Activated T-cell treated with anti-CD3 and anti-CD28 coated beads, Interleukin-2, amount 50 U/mL, for 48 hours (primary cell): ENCODE measurements at regions not wholly inside any gene's neighbourhood (a gene's known extent, or its start where the extent isn't known, plus 50 kb on each side); places are given as distances from the start of the nearest gene placed in this dataset.

Source experiments
- DNase-seq, 2 experiments: peaks; one replicate each; pipeline ENCODE4 v3.0.0-alpha.2; 2020

GRCh38 chr1:201589186-201589585, 50.3 kb downstream of the NAV1 start:
- DNase-seq = no peak

- DNase-seq = no peak
These were observed 51.5 kb downstream of the NAV1 start for GRCh38 chr1:201590474-201590873.

DNA sequence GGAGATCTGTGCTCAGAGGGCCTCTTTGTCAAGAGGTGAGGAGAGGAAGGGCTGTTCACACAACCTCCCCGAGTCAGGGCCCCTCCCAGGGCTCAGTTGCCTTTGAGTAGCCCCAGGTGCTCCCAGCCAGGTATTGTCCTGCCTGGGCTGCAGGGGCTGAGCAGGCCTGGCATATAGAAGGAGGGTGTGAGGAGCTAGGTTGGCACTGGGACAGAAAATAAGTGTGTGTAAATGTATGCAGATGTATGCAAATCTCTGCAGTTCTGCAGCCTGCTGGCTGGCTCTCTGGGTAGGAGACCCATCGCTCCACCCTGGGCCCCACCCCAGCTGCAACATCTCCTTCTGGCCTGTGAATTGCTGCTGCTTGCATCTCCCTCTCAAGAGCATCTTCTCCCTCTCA, 52.4 kb downstream of the NAV1 start:
- DNase-seq = no peak

- DNase-seq = no peak
These were observed 53.1 kb downstream of the NAV1 start for GRCh38 chr1:201591981-201592380.

DNA sequence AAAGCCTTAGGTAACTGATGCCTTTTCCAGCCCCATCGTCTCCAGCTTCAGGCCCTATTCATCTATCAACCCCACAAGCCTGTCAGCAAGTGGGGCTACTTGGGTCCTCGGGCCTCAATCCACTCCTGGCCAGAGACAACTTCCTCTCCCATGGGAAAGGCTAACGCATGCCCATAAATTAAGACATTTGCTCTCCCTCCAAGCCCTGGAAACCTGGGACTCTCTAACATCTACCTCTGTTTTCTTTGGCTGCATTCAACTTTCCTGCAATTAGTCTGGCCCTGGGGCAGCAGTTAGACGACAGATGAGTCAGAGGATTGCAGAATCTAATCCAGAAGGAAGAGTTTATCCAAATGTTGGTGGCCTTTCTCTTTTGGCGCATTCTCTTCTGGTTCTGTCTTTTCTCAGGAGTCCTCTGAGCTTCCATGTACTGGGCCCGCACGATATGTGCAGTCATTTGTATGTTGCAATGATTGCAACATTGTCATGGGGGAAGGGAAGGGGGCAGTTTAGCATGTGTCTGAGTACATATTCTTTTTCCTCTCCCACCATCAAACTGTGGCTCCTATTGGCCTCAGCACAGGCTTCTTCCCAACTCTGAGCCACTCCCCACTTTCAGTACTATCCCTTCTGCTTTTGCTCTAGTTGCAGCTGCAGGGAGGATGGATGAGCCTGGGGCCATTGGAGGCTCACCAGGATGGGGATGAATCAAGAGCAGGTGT, 54.4 kb downstream of the NAV1 start:
- no peak for DNase-seq

DNA sequence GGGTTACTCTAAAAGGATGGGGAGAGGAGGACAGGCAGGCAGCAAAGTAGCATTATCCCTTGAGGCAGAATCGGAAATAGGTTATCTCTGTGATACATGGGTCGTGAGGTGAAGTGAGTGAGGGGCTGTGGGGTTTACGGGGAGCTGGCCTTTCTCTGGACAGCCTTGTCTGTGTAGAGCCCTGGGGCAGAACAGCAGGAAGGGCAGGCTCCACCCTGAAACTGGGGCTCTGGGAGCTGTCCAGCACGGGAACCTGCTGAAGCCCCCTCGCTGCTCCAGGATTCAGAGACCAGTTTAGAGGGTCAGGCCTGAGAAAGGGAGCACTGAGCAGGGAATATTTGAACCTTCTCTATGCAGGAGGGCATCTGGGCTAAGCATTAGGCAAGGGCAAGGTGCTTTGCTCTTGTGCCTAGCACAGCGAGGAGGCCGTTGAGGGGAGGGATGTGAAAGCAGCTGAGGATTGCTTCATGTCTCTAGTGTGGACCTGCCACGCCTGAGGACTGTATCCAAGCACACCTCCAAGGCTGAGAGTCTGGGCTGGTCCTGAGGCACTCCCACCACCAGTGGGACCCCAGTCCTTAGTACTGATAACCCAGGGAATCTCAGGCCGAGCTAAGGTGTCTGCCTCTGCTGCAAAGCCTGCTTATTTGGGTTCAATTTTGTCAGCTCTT, 55.8 kb downstream of the NAV1 start:
- no peak for DNase-seq

- no peak for DNase-seq
These were observed 56.5 kb downstream of the NAV1 start for GRCh38 chr1:201595381-201595780.

DNA sequence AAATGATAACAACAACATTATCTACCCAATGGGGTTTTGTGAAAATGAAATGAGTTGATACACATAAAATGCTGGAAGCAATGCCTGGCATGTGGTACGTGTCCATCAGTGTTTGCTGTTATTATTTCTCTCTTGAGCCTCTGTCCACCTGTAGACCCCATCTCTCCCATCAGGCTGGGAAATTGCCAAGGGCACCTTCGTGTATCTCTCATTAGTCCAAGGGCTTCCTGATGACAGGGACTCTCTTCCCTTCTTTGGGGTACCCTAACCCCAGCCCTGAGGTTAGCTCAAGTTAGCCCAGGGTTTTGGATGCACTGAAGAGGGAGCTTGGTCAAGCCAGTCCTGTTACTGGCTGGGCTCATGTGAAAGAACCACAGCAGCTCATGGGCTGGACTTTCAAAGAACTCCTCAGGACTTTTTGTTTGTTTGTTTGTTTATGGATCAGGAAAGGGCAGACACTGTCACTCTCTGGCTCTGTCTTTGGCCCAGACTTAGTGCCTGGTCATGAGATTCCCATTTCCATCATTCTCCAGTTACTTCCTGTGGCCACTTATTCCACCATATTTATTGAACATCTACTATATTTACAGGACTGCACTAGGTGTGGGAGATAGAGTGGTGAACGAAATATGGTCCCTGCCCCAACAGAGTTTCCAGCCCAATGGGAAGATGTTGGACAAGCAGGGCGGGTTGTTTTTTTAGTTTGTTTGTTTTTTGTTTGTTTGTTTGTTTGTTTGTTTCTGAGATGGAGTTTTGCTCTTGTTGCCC, 57.4 kb downstream of the NAV1 start:
- DNase-seq = no peak

DNA sequence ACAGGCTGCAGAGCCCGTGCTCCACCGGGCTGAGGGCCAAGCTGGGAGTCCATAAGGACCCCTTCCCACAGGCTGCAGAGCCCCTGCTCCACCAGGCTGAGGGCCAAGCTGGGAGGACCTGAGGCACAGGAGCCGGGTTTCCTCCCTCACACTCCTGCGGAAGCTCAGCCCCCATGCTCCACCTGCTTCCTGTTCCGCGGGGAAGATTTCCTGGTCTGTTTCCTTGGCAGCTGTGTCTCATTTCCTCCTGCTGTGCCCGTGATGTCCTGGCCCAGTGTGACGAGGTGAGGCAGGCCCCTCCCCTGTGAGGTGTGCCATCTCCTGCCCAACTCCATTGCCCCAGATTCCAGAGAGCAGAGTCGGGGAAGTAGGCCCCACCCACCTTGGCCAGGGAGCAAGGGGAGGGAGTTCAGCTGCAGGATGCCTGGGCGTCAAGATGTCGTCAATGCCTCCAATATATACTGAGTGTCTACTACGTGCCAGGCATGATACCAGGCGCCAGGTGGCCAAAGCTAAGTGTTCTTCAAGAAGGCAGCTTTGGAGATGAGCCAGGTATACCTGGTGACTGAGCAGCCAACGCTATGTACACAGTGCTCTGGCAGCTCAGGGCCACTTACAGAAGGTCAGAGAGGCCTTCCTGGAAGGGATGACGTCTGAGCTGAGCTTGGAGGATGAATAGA, 58.8 kb downstream of the NAV1 start:
- no peak for DNase-seq

DNA sequence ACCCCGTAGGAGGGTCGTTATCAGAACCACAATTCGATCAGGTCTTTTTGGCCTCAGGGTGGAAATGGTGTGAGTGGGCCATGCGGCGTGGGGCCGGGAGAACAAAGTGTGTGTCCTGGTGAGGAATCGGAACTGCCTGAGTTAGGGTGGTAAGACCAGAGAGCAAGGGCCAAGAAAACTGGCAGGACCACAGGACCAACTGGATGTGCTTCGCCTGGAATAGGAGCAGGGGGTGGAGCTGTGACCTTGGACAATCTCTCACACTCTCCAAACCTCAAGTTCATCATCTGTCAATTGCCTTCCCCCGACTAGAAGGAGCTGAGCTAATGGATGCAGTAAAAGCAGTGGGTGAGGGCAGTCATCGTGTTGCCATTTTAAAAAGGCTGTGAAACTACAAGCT, 59.5 kb downstream of the NAV1 start:
- DNase-seq = no peak

GRCh38 chr1:201598973-201599372, 60.0 kb downstream of the NAV1 start:
- no peak for DNase-seq

DNA sequence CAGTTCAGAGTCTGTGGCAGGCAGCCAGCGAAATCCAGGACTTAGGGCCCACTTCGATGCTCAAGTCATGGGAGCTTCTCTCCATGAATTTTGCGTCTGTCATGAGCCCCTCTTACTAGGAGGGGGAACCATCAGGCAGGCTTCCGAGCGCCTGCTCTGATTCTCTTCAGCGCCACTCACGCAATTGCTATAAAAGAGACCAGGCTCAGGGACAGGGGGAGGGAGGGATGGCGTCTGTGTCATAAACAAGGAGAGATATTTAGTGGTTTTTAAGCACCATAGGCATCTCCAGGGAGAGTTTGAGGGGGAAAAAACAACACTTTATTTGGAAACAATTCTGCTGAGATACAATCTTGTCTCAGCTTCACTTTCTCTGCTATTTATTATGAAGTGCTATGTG, 60.6 kb downstream of the NAV1 start:
- no peak for DNase-seq

DNA sequence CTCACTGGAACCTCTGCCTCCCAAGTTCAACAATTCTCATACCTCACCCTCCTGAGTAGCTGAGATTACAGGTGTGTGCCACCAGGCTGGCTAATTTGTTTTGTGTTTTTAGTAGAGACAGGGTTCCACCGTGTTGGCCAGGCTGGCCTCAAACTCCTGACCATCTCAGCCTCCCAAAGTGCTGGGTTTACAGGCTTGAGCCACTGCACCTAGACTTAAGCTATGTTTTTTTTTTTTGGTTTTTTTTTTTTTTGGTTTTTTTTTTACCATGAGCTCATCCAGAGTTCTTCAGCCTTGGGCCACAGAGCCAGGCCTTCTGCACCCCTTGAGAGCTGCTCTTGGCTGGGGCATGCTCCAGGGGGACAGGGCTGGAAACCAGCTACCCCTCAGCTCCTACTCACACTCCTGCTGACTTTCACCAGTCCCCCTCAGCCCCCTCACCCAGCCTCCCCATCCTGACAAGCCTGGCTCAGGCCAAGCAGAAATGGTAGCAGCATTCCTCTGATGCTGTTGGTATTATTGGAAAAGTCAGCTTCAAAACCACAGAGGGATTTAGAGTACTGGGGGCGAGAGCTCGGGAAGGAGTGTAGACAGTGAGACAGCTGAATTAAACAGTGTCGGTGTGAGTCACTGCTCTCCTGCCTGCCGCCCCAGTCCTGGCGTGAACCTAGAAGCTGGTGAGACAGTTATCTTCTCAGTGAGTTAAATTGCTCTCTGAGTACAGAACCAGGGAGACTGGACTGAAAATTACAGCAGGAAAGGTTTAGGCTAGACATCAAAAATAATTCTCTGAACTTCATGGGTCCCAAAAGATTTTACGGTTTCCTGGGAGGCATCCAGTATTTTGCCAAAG, 63.7 kb downstream of the NAV1 start:
- no peak for DNase-seq

DNA sequence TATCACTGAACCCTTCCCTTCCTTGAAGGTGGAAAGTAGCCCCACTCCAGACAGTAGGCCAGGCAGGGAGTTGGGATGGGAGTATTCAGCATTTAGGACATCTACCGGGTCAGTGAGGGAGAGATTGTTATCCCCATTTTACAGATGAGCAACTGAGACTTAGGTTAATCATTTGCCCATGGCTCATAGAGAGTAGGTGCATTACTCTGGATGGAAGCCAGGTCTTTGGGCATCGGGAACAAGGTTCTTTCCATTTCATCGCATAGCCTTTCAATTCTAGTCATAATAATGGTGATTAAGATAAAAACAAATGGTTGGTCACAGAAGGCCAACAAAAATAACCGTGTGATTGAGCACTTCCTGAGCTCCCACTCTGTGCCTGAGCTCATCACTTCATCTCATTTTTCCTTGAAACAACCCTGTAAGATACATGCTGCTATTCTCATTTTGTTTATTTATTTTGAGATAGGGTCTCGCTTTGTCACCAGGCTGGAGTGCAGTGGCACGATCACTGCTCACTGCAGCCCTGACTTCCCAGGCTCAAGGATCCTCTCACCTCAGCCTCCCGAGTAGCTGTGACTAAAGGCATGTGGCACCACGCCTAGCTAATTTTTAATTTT, 64.8 kb downstream of the NAV1 start:
- no peak for DNase-seq

GRCh38 chr1:201605385-201606010, 66.6 kb downstream of the NAV1 start:
- DNase-seq = no peak

DNA sequence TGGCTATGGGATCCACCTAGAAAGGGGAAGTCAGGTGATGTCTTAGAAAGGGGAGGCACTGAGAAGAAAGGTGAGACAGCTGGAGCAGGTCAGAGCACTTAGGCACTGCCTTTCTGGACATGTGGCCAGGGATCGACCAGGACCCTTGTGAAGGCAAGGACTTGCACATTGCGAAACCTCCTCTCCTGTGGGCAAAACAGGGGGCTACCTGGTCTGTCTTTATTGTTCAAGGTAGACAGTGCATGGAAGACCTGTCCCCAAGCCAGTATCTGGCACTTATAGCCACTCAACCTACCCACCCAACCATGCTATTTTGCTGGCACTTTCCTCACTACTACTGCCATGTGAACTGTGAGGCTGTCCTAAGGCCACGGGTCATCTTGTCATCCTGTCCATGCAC, 67.2 kb downstream of the NAV1 start:
- no peak for DNase-seq

GRCh38 chr1:201606623-201607022, 67.7 kb downstream of the NAV1 start:
- DNase-seq = no peak

GRCh38 chr1:201608635-201609395, 69.9 kb downstream of the NAV1 start:
- no peak for DNase-seq

- no peak for DNase-seq
These were observed 70.9 kb downstream of the NAV1 start for GRCh38 chr1:201609661-201610318.

DNA sequence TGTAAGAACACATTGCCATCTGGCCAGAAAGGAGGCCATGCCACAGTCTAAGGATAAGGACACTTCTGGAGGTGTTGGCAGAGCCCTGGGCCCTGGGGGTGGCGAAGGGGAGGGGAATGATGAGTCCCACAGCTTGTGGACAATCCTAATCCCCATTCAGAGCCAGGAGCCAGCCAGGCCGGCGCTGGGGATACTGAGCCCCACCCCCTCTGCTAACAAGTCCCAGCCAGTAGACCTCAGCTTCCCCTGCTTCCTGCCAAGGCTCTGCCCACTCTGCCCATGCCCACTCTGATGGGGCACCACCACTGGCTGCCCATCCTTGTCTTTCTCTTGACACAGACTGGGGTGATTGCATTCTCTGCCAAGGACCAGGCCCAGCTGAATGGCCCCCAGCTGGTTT, 71.9 kb downstream of the NAV1 start:
- no peak for DNase-seq
